Activated CD4-positive, alpha-beta memory T cell treated with anti-CD3 and anti-CD28 coated beads for 36 hours (primary cell): ENCODE measurements at regions not wholly inside any gene's neighbourhood (a gene's known extent, or its start where the extent isn't known, plus 50 kb on each side); places are given as distances from the start of the nearest gene placed in this dataset.

Experiments used
- CTCF ChIA-PET: fragments of 350-600 bp; sonication (Branson Sonifier 250); formaldehyde crosslinking; loops from one replicate; lab custom pipeline; 2021; ENCODE audit warnings: antibody characterized with exemption, inconsistent platforms; lab: Charles Lee
- POLR2A ChIA-PET: fragments of 350-600 bp; sonication (Branson Sonifier 250); formaldehyde crosslinking; loops from one replicate; lab custom pipeline; 2021; ENCODE audit warnings: antibody characterized with exemption; lab: Charles Lee
- DNase-seq: peaks from one replicate; pipeline ENCODE4 v3.0.0-alpha.2; 2020
- H3K27ac Mint-ChIP-seq: one replicate; pipeline ENCODE4 v1.8.0; 2021; ENCODE audit warnings: mixed read lengths
- H3K27me3 Mint-ChIP-seq: one replicate; pipeline ENCODE4 v1.8.0; 2021; ENCODE audit warnings: mixed read lengths
- H3K36me3 Mint-ChIP-seq: one replicate; pipeline ENCODE4 v1.8.0; 2021; ENCODE audit warnings: mixed read lengths
- H3K4me1 Mint-ChIP-seq: one replicate; pipeline ENCODE4 v1.8.0; 2021; ENCODE audit warnings: low read depth, mixed read lengths
- H3K4me3 Mint-ChIP-seq: one replicate; pipeline ENCODE4 v1.8.0; 2021; ENCODE audit warnings: mild to moderate bottlenecking, mixed read lengths
- H3K9me3 Mint-ChIP-seq: one replicate; pipeline ENCODE4 v1.8.0; 2021; ENCODE audit warnings: mixed read lengths
- intact Hi-C: fragments of 100-400 bp; cut with micrococcal nuclease; formaldehyde crosslinking; loops from one replicate; pipeline ENCODE4 v1.15.1; 2023

DNA sequence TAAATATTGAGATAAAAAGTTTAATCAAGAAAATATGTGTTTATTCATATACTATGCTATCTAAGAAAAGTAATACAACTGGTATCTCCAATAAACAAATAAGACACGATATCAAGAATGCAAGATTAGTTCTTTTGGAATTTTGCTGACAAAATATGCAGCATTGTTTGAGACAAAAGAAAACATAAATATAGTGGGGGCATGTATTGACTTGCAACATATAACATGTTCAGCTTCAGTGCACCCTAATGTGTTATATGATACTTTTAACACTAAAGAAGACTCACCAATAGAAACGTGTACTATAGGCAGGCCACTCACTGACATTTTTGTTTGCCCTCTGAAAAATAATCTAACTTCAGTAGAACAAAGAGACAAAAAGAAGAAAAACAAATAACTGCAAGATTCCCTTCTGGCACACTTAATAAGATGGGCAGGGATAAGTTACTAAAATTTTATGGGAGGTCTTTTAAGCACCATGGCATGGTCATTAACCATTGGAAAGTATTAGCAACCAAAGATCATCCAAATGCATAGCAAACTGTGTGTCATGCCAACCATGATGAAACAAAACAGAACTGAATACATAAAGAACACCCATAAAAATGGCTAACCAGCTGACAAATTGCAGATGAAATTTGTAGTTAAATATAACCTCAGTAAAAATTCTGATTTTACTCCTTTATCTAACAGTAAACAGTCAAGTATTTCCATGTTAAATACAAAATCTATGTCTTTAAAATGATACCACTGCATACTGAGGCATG lies 447.9 kb upstream of the FAM241A start:
- CTCF ChIA-PET, result no interaction called here
- Mint-ChIP-seq H3K27me3 (no peaks in the 10 kb centered on the region), H3K4me3 (no peak overlapping the region), H3K9me3 (no peaks in the 10 kb centered on the region), H3K27ac (no peak overlapping the region), H3K36me3 (no peaks in the 10 kb centered on the region), H3K4me1 (no peaks in the 10 kb centered on the region)
- POLR2A ChIA-PET, result no interaction called here
- no peak for DNase-seq
- intact Hi-C loops, result no loop called here

DNA sequence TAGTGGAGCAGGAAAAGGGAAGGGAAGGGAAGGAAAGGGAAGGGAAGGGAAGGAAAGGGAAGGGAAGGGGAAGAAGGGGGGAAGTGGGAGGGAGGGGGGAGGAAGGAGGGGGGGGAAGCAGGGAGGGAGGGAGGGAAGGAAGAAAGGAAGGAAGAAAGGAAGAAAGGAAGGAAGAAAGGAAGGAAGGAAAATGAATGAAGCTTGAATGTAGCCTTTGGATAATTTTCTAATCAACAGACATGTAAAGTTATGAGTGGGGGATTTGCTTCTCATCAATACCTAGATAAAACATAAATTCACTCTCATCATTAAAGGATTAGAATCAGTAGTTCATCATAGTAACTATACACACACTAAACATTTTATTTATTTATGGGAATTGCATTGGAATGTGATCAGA lies 446.9 kb upstream of the FAM241A start:
- Mint-ChIP-seq H3K9me3 (no peaks in the 10 kb centered on the region), H3K4me3 (no peak overlapping the region), H3K4me1 (no peaks in the 10 kb centered on the region), H3K27me3 (no peaks in the 10 kb centered on the region), H3K36me3 (no peaks in the 10 kb centered on the region), H3K27ac (no peak overlapping the region)
- ChIA-PET POLR2A (no interaction called here), CTCF (no interaction called here)
- no peak for DNase-seq
- intact Hi-C loops, result no loop called here

- no peaks in the 10 kb centered on the region for H3K9me3 Mint-ChIP-seq
- no peak overlapping the region for H3K4me3 Mint-ChIP-seq
- H3K27me3 Mint-ChIP-seq, result no peaks in the 10 kb centered on the region
- ChIA-PET CTCF (no interaction called here), POLR2A (no interaction called here)
- no peaks in the 10 kb centered on the region for H3K4me1 Mint-ChIP-seq
- DNase-seq, result no peak
- no peak overlapping the region for H3K27ac Mint-ChIP-seq
- intact Hi-C loops, result no loop called here
- H3K36me3 Mint-ChIP-seq, result no peaks in the 10 kb centered on the region
Observed at GRCh38 chr4:111699165-111699564, 446.1 kb upstream of the FAM241A start.

DNA sequence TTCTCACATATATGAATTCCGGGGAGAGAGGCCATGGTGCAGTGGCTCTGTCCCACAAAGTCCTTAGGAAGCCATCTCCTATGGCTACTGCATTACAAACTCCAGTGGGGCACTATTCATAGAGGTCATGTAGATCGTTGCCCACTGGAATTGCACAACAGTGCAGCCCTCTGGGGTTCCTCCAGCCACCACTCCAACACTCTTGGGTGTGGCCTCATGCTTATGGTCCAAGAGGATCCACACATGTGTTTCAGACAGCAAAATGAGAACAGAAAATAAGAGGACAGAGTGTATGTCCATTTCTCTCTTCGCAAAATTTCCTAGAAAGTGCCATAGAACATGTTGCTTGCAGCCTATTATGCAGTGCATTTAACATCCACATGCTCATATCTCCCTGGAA lies 444.2 kb upstream of the FAM241A start:
- no peaks in the 10 kb centered on the region for H3K4me1 Mint-ChIP-seq

DNA sequence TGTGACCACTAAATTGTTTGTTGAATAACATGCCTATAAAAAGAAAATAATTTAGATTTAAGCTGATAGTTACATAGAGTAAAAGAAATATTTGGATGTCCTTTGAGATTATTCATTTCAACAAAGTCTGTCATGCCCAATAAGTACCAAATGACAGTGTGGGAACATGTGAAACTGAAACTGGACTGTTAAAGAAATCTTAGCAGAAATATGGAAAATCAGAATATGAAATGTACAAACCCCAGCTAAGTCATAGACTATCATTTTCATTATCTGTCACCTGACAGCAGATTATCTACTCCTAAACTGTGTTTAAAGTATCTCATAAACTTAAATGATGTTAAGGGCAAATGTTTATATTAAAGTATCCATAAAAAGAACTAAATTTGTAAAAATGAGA lies 437.8 kb upstream of the FAM241A start:
- no peak for DNase-seq
- ChIA-PET CTCF (no interaction called here), POLR2A (no interaction called here)
- Mint-ChIP-seq H3K36me3 (no peaks in the 10 kb centered on the region), H3K4me1 (no peaks in the 10 kb centered on the region), H3K9me3 (no peaks in the 10 kb centered on the region), H3K4me3 (no peak overlapping the region), H3K27me3 (no peaks in the 10 kb centered on the region), H3K27ac (no peak overlapping the region)
- intact Hi-C loops, result no loop called here

More for the DNA sequence above, 444.2 kb upstream of the FAM241A start:
- no peaks in the 10 kb centered on the region for H3K9me3 Mint-ChIP-seq
- H3K27me3 Mint-ChIP-seq, result no peaks in the 10 kb centered on the region
- no peaks in the 10 kb centered on the region for H3K36me3 Mint-ChIP-seq
- ChIA-PET CTCF (no interaction called here), POLR2A (no interaction called here)
- no peak overlapping the region for H3K27ac Mint-ChIP-seq
- intact Hi-C loops, result no loop called here
- H3K4me3 Mint-ChIP-seq, result no peak overlapping the region
- DNase-seq, result no peak

- no peak for DNase-seq
- CTCF ChIA-PET, result no interaction called here
- H3K9me3 Mint-ChIP-seq, result no peaks in the 10 kb centered on the region
- H3K27ac Mint-ChIP-seq, result no peak overlapping the region
- POLR2A ChIA-PET, result no interaction called here
- no peaks in the 10 kb centered on the region for H3K27me3 Mint-ChIP-seq
- no peak overlapping the region for H3K4me3 Mint-ChIP-seq
- H3K4me1 Mint-ChIP-seq, result no peaks in the 10 kb centered on the region
- no peaks in the 10 kb centered on the region for H3K36me3 Mint-ChIP-seq
- intact Hi-C loops, result no loop called here
Observed at GRCh38 chr4:111712093-111712677, 433.1 kb upstream of the FAM241A start.

GRCh38 chr4:111713276-111713675 lies 432.0 kb upstream of the FAM241A start:
- CTCF ChIA-PET, result interaction anchor here (1.0 kb wide), 1 partner anchor 34 kb away, joined by 3 read pairs; no protein-coding TSS in a partner anchor
- Mint-ChIP-seq H3K36me3 (no peaks in the 10 kb centered on the region), H3K27me3 (no peaks in the 10 kb centered on the region), H3K9me3 (no peaks in the 10 kb centered on the region), H3K4me3 (no peak overlapping the region), H3K4me1 (no peaks in the 10 kb centered on the region), H3K27ac (no peak overlapping the region)
- intact Hi-C loops, result no loop called here
- DNase-seq, result no peak
- POLR2A ChIA-PET, result no interaction called here

- DNase-seq, result no peak
- Mint-ChIP-seq H3K27me3 (no peaks in the 10 kb centered on the region), H3K4me3 (no peak overlapping the region), H3K4me1 (no peaks in the 10 kb centered on the region), H3K27ac (no peak overlapping the region), H3K9me3 (no peaks in the 10 kb centered on the region), H3K36me3 (no peaks in the 10 kb centered on the region)
- ChIA-PET CTCF (no interaction called here), POLR2A (no interaction called here)
- intact Hi-C loops, result no loop called here
Observed at GRCh38 chr4:111717921-111718320, 427.3 kb upstream of the FAM241A start.

DNA sequence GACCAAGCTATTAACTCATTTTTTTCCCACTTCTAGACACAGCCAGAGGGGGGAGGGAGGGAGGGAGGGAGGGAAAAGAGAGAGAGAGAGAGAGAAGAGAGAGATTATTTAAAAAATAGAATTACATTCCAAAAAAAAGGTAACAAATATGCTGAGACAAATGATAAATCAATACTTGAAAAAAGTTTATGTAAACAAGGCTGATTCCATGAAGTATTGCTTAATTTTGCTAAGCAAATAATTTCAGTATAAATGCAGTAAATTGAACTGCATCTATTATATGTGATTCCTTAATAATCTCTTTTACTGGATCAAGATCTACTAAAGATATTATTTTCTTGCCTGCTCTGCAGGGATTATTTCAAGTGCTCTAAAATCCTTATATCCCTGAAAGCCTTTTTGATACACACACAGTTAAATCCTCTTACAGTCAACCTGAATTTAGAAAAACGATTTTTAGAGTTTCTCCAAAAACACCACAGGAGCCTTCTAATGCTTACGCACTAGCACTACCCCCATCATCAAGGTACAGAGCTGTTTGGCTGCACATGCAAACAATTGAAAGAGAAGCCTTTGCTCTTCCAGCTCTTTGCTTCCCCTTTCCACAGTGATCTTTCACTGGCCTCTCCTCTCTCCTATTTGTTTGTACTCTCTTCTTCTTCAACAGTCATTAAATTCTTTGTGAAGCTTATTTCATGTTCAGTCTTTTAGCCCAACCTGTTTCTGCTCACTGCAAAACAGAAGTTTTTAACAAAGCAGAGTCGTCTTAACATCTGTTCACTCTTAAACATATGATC lies 426.3 kb upstream of the FAM241A start:
- intact Hi-C loops, result no loop called here
- H3K9me3 Mint-ChIP-seq, result no peaks in the 10 kb centered on the region

GRCh38 chr4:111720866-111721265 lies 424.4 kb upstream of the FAM241A start:
- ChIA-PET POLR2A (no interaction called here), CTCF (no interaction called here)
- no peak overlapping the region for H3K4me3 Mint-ChIP-seq
- H3K9me3 Mint-ChIP-seq, result no peaks in the 10 kb centered on the region
- no peaks in the 10 kb centered on the region for H3K36me3 Mint-ChIP-seq
- H3K4me1 Mint-ChIP-seq, result no peaks in the 10 kb centered on the region
- no peak for DNase-seq
- no peak overlapping the region for H3K27ac Mint-ChIP-seq
- intact Hi-C loops, result no loop called here
- H3K27me3 Mint-ChIP-seq, result no peaks in the 10 kb centered on the region

More for the DNA sequence above, 426.3 kb upstream of the FAM241A start:
- Mint-ChIP-seq H3K27ac (no peak overlapping the region), H3K4me3 (no peak overlapping the region), H3K4me1 (no peaks in the 10 kb centered on the region), H3K36me3 (no peaks in the 10 kb centered on the region), H3K27me3 (no peaks in the 10 kb centered on the region)
- CTCF ChIA-PET, result no interaction called here
- POLR2A ChIA-PET, result no interaction called here
- DNase-seq, result no peak

- DNase-seq, result no peak
- intact Hi-C loops, result no loop called here
- Mint-ChIP-seq H3K27ac (no peak overlapping the region), H3K36me3 (no peaks in the 10 kb centered on the region), H3K4me1 (no peaks in the 10 kb centered on the region), H3K4me3 (no peak overlapping the region), H3K9me3 (no peaks in the 10 kb centered on the region), H3K27me3 (no peaks in the 10 kb centered on the region)
- CTCF ChIA-PET, result no interaction called here
- POLR2A ChIA-PET, result no interaction called here
Observed at GRCh38 chr4:111722213-111722720, 423.0 kb upstream of the FAM241A start.

- Mint-ChIP-seq H3K9me3 (peaks cover 1% of the 10 kb centered on the region), H3K27me3 (no peaks in the 10 kb centered on the region), H3K27ac (no peak overlapping the region), H3K4me3 (no peak overlapping the region), H3K4me1 (no peaks in the 10 kb centered on the region), H3K36me3 (no peaks in the 10 kb centered on the region)
- DNase-seq, result no peak
- CTCF ChIA-PET, result interaction anchor here (0.9 kb wide), 1 partner anchor 118 kb away, joined by 3 read pairs; no protein-coding TSS in a partner anchor
- POLR2A ChIA-PET, result no interaction called here
- intact Hi-C loops, result no loop called here
Observed at GRCh38 chr4:111736516-111736915, 408.7 kb upstream of the FAM241A start.
